Hindlimb muscle (tissue), 1 donor: ENCODE measurements at regions not wholly inside any gene's neighbourhood (a gene's known extent, or its start where the extent isn't known, plus 50 kb on each side); places are given as distances from the start of the nearest gene placed in this dataset.

Experiments
- DNase-seq: peaks from one replicate; pipeline ENCODE4 v3.0.0-alpha.2; 2013

GRCh38 chr12:11568762-11569478 lies 80.6 kb upstream of the ETV6 start:
- no peak for DNase-seq

GRCh38 chr12:11569716-11570115 lies 79.8 kb upstream of the ETV6 start:
- no peak for DNase-seq

DNA sequence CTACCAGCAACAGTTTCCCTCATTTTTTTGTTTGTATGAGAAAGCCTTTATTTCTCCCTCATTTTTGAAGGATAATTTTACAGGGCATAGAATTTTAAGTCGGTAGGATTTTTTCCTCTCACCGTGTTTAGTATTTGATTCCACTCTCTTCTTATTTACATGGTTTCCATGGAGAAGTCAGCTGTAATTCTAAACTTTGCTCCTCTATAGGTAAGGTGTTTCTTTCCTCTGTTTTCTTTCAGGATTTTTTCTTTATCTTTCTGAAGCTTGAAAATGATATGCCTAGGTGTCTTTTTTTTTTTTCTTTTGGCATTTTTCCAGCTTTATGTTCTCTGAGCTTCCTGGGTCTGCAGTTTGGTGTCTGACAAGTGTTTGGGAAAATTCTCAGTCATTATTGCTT lies 75.6 kb upstream of the ETV6 start:
- no peak for DNase-seq

DNA sequence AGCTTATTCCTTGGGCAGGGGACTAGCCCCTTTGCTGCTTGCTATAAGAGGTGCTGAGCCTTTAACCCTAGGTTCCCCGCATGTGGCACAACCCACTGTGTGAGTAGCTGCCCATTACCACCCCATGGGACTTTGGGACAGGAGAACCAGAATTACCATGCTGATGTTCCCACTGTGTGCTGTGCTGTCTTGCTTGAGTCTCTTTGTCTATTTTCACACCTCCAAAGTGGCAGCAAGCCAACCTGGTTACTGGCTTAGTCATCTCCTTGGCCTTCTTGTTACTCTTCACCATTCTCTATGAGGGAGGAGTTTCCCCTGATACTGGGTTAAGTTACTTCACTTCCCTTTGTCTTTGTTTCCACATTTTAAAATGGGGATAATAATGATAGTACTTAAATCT lies 73.4 kb upstream of the ETV6 start:
- no peak for DNase-seq

GRCh38 chr12:11577658-11578260 lies 71.7 kb upstream of the ETV6 start:
- no peak for DNase-seq

DNA sequence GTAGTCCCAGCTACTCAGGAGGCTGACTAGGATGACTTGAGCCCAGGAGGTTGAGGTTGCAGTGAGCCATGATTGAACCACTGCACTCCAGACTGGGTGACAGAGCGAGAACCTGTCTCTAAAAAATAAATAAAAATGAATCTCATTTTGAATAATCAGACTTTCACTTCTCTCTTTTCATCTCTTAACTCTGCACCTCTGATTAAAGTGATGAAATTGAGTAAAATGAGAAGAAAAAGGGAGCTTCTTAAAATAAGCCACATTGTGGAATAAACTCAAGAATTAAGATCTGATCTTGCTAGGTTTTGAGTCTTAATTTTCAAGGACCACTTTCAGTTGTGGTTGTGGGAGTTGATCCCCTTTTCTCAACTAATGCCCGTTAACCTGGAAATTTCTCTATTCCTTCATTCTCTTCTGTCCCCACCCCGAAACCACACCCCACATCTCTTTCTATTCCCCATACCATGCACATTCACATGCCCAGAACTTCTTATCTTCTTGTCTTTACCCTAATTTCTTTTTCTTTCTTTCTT lies 70.9 kb upstream of the ETV6 start:
- DNase-seq, result no peak

GRCh38 chr12:11580125-11580751 lies 69.2 kb upstream of the ETV6 start:
- no peak for DNase-seq

GRCh38 chr12:11581179-11581755 lies 68.2 kb upstream of the ETV6 start:
- peak; percentile 62 for DNase-seq

- no peak for DNase-seq
Observed at GRCh38 chr12:11584221-11584855, 65.1 kb upstream of the ETV6 start.

- DNase-seq, result no peak
Observed at GRCh38 chr12:11592484-11592883, 57.0 kb upstream of the ETV6 start.

- DNase-seq, result no peak
Observed at GRCh38 chr12:11593013-11593412, 56.5 kb upstream of the ETV6 start.

DNA sequence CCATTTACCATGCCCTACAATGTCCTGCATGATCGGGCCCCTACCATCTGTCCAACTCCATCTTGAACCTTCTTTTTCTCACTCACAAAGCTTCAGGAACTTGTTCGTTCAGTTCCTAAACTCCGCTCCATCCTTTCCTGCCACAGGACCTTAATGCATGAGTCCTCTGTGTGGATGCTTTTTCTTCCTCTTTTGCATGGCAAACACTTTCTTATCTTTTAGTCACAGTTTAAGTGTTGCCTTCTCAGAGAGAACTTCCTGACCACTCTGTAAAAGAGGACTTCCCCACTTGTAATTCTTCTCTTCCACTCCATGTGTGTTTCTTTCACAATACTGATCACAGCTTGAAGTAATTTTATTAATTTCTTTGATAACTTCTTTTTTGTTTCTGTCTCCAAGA lies 54.4 kb upstream of the ETV6 start:
- no peak for DNase-seq

DNA sequence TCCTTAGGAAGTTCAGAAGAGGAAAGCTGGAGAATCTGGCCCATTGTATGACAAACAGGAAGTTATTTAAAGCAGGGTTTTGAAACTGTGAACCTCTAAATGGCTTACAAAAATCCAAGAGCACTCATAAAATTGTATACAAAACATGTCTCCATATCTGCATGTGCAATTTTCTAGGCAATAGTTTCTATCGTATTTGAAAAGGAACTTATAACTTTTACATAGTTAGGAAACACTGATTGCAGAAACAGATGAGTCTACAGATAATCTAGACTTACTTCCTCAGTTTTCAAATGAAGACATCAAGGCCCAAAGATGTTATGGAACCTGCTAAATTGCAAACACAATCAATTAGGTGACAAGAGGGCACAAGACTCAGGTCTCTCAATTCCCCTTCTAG lies 53.3 kb upstream of the ETV6 start:
- no peak for DNase-seq

GRCh38 chr12:11598900-11599299 lies 50.6 kb upstream of the ETV6 start:
- no peak for DNase-seq
